NCI-H526 (cell line): ENCODE measurements at regions not wholly inside any gene's neighbourhood (a gene's known extent, or its start where the extent isn't known, plus 50 kb on each side); places are given as distances from the start of the nearest gene placed in this dataset.
A peak's percentile ranks its signal among the peaks of the same experiment; 100 is the strongest.

ENCODE experiments used
- DNase-seq, 2 experiments: peaks; one replicate each; lab custom pipeline; 2025; lab: John Stamatoyannopoulos, UW

- no peak for DNase-seq
These were observed 366.7 kb downstream of the PIK3R1 start for GRCh38 chr5:68582284-68582683.

DNA sequence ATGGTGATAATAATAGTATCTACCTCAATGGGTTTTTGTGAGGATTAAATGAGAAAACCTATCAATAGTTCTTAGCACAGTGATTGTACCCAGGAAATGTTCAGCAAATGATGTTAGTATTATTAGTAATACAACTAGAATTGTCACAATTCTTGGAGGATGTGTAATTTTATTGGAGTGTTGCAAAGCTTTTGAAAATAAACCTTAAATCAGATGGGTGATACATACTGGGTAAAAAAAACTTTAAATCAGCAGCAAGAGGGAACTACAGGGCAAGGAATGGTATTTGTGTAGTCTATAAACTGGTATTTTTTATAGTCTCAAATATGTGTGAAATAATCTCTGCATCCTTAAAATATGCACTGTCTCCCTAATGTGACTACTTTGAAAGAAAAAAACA, 371.6 kb downstream of the PIK3R1 start:
- no peak for DNase-seq

- no peak for DNase-seq
These were observed 376.3 kb downstream of the PIK3R1 start for GRCh38 chr5:68591850-68592249.

- DNase-seq: peak in 1 of 2 experiments; percentile 11
These were observed 376.8 kb downstream of the PIK3R1 start for GRCh38 chr5:68592351-68592750.

DNA sequence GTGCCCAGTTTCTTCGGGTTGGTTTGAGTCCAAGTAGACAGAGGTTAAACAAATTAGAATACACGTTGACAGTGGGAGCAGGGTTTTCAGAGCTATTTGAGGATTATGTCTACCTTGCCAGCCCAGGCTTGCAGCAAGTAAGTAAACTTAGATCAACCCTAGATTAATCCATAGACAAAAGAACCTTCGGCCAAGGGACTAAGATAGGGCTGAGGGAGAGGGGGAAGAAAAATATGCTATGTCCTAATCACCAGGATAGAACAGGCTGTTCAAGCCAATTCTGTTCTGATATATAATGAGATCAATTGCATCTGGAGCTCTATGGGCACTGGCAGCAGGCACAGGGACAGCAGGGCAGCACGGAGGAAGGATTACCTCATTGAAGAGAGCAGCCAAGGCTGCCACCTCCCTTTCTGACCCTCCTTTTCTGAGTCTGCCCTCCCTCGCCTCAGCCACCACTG, 377.7 kb downstream of the PIK3R1 start:
- DNase-seq: peak in 1 of 2 experiments; percentile 24

DNA sequence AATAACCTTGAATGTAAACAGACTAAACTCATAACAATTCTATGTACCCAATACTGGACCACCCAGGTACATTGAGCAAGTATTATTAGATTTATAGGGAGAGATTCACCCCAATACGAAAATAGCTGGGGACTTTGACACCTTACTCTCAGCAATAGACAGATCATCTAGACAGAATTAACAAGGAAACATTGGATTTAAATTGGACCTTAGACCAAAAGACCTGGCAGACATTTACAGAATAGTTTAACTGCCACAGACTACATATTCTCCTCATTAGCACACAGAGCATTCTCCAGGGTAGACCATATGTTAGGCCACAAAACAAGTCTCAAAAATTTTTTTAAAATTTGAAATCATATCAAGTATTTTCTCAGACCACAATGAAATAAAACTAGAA, 397.4 kb downstream of the PIK3R1 start:
- DNase-seq: no peak

DNA sequence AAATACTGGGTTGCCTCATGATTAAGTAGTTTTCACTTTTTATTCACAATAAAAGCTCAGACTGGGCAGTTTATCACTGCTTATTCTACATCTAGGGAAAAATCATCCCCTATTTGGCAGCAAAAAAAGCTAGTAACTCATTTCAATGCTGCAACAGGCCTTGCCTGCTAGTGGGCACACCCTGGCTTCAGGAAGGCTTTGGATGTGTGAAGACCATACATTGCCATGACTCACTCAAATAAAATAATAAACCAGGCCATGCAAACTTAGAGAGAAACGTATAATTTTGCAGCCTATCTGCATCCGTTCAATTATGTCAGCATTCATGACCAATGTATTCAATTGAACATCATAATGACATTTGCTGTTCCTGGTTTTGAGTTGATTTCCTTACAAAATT, 402.9 kb downstream of the PIK3R1 start:
- no peak for DNase-seq

- DNase-seq: no peak
These were observed 411.4 kb downstream of the PIK3R1 start for GRCh38 chr5:68627001-68627400.

DNA sequence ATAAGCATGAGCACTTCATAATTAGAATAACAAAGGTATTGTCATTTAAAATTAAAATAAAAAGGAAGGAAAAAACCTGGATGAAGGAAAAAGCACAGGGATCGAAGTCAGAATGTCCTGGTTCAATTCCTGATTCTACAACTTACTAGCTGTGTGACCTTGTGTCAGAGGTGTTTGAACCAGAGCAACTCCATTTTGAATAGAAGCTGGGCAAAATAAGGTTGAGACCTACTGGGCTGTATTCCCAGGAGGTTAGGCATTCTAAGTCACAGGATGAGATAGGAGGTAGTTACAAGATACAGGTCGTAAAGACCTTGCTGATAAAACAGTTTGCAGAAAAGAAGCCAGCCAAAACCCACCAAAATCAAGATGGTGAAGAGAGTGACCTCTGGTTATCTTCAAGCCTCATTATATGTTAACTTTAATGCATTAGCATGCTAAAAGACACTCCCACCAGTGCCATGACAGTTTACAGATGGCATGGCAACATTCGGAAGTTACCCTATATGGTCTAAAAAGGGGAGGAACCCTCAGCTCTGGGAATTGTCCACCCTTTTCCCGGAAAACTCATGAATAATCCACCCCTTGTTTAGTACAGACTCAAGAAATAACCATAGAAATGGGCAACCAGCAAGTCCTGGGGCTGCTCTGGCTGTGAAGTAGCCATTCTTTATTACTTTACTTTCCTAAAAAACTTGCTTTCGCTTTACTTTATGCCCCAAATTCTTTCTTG, 412.7 kb downstream of the PIK3R1 start:
- DNase-seq: no peak

- no peak for DNase-seq
These were observed 414.8 kb downstream of the PIK3R1 start for GRCh38 chr5:68630354-68630753.

DNA sequence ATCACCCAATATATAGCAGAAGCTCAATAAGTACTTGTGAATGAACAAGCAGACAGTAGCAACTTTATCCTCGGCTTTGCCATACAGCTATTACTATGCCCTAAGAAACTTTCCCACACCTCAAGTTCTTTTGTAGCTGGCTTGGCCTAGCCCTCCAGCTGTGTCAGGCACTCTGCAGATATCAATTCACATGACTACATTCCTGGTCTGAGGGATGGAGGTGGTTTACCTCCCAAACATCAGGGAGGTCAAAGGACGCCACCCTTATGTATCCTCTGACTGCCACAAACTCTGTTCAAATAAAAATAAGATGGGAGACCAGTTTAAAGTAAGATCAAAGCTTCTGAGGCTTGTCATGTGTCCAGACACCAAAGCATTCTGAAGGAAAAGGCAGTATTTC, 416.3 kb downstream of the PIK3R1 start:
- no peak for DNase-seq

- no peak for DNase-seq
These were observed 425.7 kb downstream of the PIK3R1 start for GRCh38 chr5:68641211-68641610.

GRCh38 chr5:68643064-68643463, 427.5 kb downstream of the PIK3R1 start:
- no peak for DNase-seq

DNA sequence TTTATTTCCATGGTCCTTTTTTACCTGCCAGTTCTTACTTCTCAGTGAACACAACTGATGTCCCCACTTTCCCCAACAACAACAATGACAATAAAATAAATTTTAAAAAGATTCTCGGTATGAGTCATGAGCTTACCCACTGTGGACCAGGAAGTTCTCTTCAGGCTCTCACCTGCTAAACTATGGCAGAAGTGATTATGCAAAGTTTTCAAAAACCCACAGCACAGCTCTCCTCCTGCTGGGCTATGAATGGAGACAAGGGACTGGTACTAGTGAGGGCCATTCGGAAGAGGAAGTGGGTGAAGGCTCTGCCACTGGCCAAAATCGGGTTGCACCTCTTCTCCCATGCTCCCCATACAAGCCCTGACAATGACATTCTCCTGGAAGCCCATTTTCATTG, 429.4 kb downstream of the PIK3R1 start:
- DNase-seq: peak; percentile 11 to 46

DNA sequence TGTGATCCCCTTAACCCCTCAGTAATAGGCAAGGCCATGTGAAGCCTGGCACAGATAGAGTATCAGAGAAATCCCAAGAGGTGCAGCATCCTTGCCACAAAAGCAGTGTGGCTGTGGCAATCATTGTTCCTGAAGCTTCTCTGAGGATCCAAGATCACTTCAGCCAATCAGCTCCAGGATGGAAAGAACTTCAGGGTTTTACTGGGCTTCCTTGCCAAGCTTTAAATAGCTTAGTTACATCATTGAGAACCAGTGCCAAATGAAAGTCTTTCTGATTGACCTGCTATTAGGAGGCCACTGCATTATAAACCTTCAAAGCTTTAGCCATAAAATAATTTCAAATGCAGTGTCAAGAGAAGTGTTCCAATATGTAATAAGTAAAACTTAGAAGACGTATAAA, 430.6 kb downstream of the PIK3R1 start:
- no peak for DNase-seq

GRCh38 chr5:68647743-68648142, 432.2 kb downstream of the PIK3R1 start:
- no peak for DNase-seq

GRCh38 chr5:68648944-68649857, 433.6 kb downstream of the PIK3R1 start:
- no peak for DNase-seq

GRCh38 chr5:68652534-68652965, 437.0 kb downstream of the PIK3R1 start:
- DNase-seq: no peak

- no peak for DNase-seq
These were observed 437.9 kb downstream of the PIK3R1 start for GRCh38 chr5:68653471-68653870.

DNA sequence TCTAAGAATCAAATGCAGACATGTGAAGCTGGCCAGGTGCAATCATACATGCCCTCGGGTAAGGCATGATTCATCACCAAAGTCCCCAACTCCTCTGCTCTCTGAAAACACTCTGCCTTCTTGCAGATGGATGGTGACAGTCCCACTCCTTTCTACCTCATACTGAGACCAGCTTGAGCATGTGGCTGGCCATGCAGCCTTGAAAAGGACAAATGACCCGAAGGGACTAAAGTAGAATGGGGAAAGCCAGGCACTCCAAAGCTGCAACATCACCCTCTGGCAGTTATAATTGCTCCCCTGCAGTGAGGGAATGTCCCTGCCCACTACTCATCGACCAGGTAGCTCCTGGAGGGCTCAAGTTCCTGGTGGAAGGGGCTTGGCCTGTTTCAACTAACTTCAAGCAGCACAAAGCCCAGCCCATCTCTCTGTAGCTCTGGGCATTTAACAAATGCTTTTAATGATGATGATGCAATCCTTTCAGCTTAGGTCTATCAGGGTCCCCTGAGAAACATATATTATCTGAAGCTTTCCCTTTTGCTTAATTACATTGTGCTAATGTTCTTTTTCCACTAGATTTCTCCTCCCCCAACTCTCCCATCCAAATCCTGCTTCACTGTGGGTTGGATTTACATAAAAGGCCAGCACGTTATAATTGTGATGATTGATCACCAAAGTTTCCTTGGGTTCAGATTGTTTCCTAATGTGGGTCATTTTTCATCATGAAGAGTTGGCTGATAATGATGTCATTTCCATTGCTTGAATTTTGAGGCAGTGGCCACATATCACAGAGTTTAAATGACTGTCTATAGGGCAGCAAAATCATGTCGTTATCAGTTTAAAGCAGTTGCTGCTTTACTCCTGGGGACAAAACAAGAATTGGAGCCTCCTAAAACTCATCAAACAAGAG, 436.5 kb upstream of the SLC30A5 start:
- no peak for DNase-seq

GRCh38 chr5:68658810-68659372, 434.9 kb upstream of the SLC30A5 start:
- DNase-seq: no peak

DNA sequence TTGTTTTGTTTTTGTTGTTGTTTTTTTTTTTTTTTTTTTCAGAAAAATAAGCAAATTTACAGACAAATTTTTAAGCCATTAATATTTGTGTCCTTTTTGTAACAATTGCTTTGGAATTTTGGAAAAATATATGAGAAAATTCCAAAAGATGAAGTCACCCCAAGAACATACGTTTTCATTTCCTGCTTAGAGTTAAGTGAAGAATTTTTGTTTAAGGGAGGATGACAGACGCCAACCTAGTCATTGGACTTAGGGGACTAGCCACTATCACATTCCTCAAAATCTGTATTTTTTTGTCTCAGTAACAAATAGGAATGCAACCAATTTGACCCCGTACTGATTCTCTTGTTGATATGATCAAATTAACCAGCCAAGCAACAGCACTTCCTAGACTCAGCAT, 433.9 kb upstream of the SLC30A5 start:
- no peak for DNase-seq
